ENCODE measurements at regions not wholly inside any gene's neighbourhood (a gene's known extent, or its start where the extent isn't known, plus 50 kb on each side); places are given as distances from the start of the nearest gene placed in this dataset.

GRCh38 chr10:62562795-62563194 is 188.6 kb downstream of the ZNF365 start:
- no peak for DNase-seq (ENCODE audit: low spot score)
- H3K4me1 ChIP-seq (ENCODE audit: control insufficient read depth in 1 of 2, low read depth in 2 of 2): peaks cover 0 to 6% of the 10 kb centered on the region in 2 donors
- no peak overlapping the region for H3K27ac ChIP-seq
- H3K9me3 ChIP-seq: no peaks in the 10 kb centered on the region
- no peak overlapping the region for H3K4me3 ChIP-seq
- H3K36me3 ChIP-seq: no peaks in the 10 kb centered on the region
- TF ChIP-seq CTCF (IDR thresholded peaks at IDR 0.05): no peak
- no peaks in the 10 kb centered on the region for H3K27me3 ChIP-seq (replicated peaks; ENCODE audit: insufficient read depth)
- no peak for ATAC-seq (ENCODE audit: insufficient number of reproducible peaks, low FRiP score, low read depth)

- DNase-seq (ENCODE audit: low spot score): no peak
- H3K4me3 ChIP-seq: no peak overlapping the region
- no peak overlapping the region for H3K27ac ChIP-seq
- no peaks in the 10 kb centered on the region for H3K4me1 ChIP-seq (ENCODE audit: control insufficient read depth in 1 of 2, low read depth in 2 of 2)
- no peaks in the 10 kb centered on the region for H3K27me3 ChIP-seq (replicated peaks; ENCODE audit: insufficient read depth)
- H3K36me3 ChIP-seq: no peaks in the 10 kb centered on the region
- no peaks in the 10 kb centered on the region for H3K9me3 ChIP-seq
- TF ChIP-seq CTCF (IDR thresholded peaks at IDR 0.05): no peak
- ATAC-seq (ENCODE audit: insufficient number of reproducible peaks, low FRiP score, low read depth): no peak
These were observed 199.8 kb downstream of the ZNF365 start for GRCh38 chr10:62573929-62574328.

GRCh38 chr10:62577076-62577475 is 202.9 kb downstream of the ZNF365 start:
- no peaks in the 10 kb centered on the region for H3K9me3 ChIP-seq
- no peaks in the 10 kb centered on the region for H3K27me3 ChIP-seq (replicated peaks; ENCODE audit: insufficient read depth)
- no peaks in the 10 kb centered on the region for H3K4me1 ChIP-seq (ENCODE audit: control insufficient read depth in 1 of 2, low read depth in 2 of 2)
- no peak for DNase-seq (ENCODE audit: low spot score)
- ATAC-seq (ENCODE audit: insufficient number of reproducible peaks, low FRiP score, low read depth): no peak
- no peak for TF ChIP-seq CTCF (IDR thresholded peaks at IDR 0.05)
- H3K27ac ChIP-seq: no peak overlapping the region
- no peak overlapping the region for H3K4me3 ChIP-seq
- no peaks in the 10 kb centered on the region for H3K36me3 ChIP-seq

GRCh38 chr10:62577666-62578291 is 203.6 kb downstream of the ZNF365 start:
- no peak overlapping the region for H3K27ac ChIP-seq
- ATAC-seq (ENCODE audit: insufficient number of reproducible peaks, low FRiP score, low read depth): no peak
- H3K27me3 ChIP-seq (replicated peaks; ENCODE audit: insufficient read depth): no peaks in the 10 kb centered on the region
- H3K4me1 ChIP-seq (ENCODE audit: control insufficient read depth in 1 of 2, low read depth in 2 of 2): no peaks in the 10 kb centered on the region
- no peak for DNase-seq (ENCODE audit: low spot score)
- TF ChIP-seq CTCF (IDR thresholded peaks at IDR 0.05): no peak
- no peak overlapping the region for H3K4me3 ChIP-seq
- H3K36me3 ChIP-seq: no peaks in the 10 kb centered on the region
- H3K9me3 ChIP-seq: no peaks in the 10 kb centered on the region

GRCh38 chr10:62578301-62578700 is 204.1 kb downstream of the ZNF365 start:
- no peaks in the 10 kb centered on the region for H3K4me1 ChIP-seq (ENCODE audit: control insufficient read depth in 1 of 2, low read depth in 2 of 2)
- H3K27ac ChIP-seq: no peak overlapping the region
- no peaks in the 10 kb centered on the region for H3K27me3 ChIP-seq (replicated peaks; ENCODE audit: insufficient read depth)
- no peak for TF ChIP-seq CTCF (IDR thresholded peaks at IDR 0.05)
- ATAC-seq (ENCODE audit: insufficient number of reproducible peaks, low FRiP score, low read depth) (no peak), DNase-seq (ENCODE audit: low spot score) (no peak)
- no peaks in the 10 kb centered on the region for H3K36me3 ChIP-seq
- no peak overlapping the region for H3K4me3 ChIP-seq
- H3K9me3 ChIP-seq: no peaks in the 10 kb centered on the region

Measured in thoracic aorta (tissue), 2 donors.